GM18517 (cell line): ENCODE measurements at regions not wholly inside any gene's neighbourhood (a gene's known extent, or its start where the extent isn't known, plus 50 kb on each side); places are given as distances from the start of the nearest gene placed in this dataset.

Experiments
- ATAC-seq: cut with Tn5 transposase; IDR thresholded peaks from one replicate; pipeline ENCODE4 v1.9.1; 2021; ENCODE audit warnings: mild to moderate bottlenecking, moderate library complexity; ENCODE audit not compliant: unreplicated experiment

DNA sequence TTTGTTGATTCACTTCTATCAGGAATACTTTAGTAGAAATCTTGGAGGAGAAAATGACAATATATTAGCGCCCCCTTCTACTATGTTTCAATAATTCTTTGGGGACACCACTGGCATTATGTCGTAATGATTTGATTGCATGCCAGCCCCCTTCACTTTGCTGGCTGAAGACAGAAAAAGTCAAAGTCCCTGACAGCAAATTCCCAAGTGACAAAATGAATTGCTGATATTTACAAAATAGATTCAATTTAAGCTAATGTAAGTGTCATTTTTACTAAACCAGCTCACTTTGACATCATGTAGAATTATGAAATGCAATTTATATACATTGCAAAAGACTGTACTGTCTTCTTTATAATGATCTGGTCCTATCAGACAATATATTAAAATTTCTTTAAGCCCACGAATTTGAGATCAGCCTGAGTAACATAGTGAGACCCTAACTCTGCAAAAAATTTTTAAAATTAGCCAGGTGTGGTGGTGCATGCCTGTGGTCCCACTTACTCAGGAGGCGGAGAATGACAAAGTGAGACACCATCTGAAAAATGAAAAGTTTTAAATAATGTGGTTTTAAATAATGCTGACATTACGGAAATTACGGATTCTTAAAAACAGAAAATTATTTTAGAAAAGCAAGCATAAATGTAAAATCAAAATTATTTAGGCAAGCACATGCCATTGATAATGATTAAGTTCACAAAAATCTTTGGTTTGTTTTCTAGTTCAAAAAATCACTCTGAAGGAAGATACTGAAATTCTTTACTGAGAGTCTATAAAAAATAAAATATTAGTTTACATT is 520.1 kb upstream of the PKDCC start:
- no peak for ATAC-seq

DNA sequence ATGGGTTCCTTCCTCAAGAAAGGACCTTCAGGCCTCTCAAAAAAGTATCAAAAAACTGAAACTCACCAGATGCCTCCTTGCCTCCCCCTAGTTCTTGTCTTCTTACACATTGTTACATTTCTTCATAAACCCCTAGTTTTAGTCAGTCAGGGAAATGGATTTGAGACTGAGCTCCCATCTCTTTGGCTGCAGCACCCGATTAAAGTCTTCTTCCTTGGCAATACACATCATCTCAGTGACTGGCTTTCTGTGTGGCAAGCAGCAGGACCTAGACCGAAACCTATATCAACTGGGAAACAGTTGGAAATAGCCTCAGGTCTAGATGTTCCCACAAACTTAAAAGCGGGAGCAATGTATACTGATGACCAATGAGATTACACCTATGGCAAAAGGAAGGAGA is 512.2 kb upstream of the PKDCC start:
- ATAC-seq = no peak

DNA sequence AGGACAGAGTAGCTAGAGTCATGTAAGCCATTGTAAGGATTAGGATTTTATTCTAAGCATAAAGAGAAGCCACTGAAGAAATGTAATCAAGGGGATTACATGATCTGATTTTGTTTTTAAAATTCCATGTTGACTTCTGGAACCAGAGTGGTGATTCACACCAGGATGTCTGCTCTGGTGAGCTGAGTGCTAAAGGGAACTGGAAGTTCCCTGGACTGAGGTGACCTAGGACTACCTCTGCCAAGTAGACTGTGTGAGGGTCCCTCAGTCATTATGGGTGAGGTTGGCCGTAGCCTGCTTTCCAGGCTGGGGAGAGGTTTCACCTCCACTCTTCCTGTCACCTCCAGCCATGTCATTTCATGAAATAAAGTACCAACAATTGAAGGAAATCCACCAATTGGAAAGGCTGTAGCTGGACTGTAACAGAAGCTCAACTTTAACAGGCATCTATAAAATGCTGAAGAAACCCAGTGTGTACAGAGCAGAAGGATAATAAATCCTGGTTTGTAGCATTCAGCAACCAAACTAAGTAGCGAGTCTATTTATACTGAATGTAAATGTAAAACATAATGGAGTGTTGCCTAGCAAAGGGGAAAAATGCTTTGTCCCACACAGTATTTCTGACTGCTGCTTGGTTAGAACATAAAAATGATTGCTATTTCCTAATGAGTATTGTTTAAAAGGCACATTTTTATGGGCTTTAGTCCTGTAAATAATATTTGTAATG is 507.4 kb upstream of the PKDCC start:
- no peak for ATAC-seq

DNA sequence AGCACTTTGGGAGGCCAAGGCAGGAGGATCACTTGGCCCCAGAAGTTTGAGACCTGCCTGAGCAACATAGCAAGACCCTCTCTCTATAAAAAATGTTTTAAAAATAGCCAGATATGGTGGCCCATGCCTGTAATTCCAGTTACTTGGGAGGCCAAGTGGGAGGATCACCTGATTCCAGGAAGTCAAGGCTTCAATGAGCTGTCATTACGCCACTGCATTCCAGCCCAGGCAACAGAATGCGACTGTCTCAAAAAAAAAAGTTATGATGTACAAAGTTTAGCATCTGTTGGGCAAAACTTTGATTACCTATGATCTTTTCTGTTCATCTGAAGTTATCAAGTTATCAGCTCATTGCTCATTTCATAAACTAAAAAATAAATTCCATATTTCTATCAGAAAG is 504.1 kb upstream of the PKDCC start:
- ATAC-seq = no peak

- no peak for ATAC-seq
These were observed 503.1 kb upstream of the PKDCC start for GRCh38 chr2:41544709-41545108.

DNA sequence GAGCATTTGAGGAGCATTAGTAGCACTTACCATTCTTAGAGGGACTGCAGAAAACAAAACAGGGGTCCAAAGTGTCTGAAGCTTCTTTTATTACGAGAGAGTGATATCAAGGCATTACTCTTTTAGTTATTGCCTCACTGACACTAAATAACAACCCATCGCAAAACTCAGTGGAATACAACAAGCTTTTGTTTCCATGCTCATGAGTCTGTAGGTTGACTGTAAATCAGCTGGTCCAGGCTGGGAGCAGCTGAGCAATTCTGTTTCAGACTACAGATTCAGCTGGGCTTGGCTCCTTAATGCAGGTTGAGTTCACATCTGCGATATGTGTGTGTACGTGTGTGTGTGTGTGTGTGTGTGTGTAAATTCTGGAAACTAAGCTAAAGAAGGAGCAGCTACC is 501.8 kb upstream of the PKDCC start:
- ATAC-seq = no peak

GRCh38 chr2:41568648-41569047 is 479.2 kb upstream of the PKDCC start:
- no peak for ATAC-seq

- ATAC-seq = no peak
These were observed 475.7 kb upstream of the PKDCC start for GRCh38 chr2:41572154-41572553.

DNA sequence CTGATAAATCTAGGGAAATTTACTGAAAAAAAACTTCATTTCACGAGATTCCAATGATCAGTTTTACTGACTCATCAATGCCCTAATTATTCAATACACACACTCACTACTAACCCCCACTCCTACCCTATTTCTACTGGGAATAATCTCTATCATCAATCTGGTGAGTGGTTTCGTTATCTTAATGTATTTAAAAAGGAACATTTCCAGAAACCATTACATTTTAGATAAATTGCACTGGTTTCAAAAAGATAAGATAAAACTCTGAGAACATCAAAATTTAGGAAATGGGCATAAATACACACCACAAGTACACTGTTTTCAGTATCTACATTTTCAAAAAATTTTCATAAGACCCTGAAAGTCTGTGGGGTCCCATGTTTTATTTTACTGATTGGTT is 471.4 kb upstream of the PKDCC start:
- no peak for ATAC-seq

DNA sequence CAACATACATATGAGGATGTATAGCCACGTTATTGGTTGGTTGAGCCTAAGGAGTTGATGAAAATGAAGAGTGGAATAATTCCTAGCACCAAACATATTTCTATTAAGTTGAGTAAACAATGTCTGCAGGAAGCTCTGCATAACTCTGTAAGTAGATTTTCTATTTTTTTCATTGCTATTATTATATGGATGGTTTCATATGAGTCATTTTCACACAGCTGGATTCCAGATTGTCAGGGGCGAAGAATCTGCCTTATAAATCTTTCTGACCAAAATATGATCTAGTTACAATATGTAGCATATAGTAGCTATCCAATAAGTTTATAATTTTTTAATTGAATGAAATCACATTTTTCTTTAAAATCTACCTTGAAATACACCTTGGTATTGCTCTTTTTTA is 468.0 kb upstream of the PKDCC start:
- ATAC-seq = no peak

DNA sequence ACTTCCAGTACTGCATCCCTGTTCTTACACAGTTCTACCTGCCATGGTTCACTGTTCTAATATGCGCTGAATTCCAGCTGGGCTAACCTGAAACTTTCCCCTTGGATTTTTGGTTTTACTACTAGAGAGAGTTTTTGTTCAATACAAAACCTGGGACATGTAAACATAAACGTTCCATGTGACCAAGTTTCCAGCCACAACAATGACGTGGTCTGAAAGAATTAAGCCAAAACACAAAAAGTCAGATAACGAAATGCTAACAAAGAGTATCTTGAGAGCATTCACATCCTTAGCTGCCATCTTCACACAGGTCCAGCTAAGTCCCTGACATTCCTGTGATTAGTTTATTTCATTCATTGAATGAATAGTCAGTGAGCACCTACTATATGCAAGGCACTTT is 467.0 kb upstream of the PKDCC start:
- ATAC-seq = no peak

- ATAC-seq = no peak
These were observed 452.6 kb upstream of the PKDCC start for GRCh38 chr2:41595240-41595639.

GRCh38 chr2:41597680-41598079 is 450.1 kb upstream of the PKDCC start:
- no peak for ATAC-seq

GRCh38 chr2:41598161-41598894 is 449.5 kb upstream of the PKDCC start:
- no peak for ATAC-seq

- no peak for ATAC-seq
These were observed 447.4 kb upstream of the PKDCC start for GRCh38 chr2:41600460-41600859.

DNA sequence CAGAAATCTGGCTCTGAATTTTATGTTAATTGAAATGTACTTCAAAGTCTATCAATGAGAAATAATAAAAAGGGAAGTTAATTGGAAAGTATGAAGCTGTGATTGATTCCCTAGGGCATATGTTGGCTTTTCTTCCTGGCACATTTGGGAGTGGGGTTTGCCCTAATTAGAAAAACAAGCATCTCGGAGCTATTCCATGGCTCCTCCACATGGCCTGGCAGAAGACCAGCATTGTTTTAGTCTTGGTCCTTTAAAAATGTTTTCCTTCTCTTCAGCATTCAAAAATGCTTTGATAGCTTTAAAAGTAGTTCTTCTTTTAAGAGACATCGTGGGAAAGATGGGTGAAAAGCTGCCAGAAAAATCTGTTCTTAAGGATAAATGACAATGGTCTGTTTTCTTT is 445.5 kb upstream of the PKDCC start:
- ATAC-seq = no peak

GRCh38 chr2:41605311-41605710 is 442.5 kb upstream of the PKDCC start:
- no peak for ATAC-seq

- ATAC-seq = no peak
These were observed 441.9 kb upstream of the PKDCC start for GRCh38 chr2:41605914-41606313.

- no peak for ATAC-seq
These were observed 437.2 kb upstream of the PKDCC start for GRCh38 chr2:41610501-41611190.

- ATAC-seq = no peak
These were observed 429.1 kb upstream of the PKDCC start for GRCh38 chr2:41618754-41619153.

DNA sequence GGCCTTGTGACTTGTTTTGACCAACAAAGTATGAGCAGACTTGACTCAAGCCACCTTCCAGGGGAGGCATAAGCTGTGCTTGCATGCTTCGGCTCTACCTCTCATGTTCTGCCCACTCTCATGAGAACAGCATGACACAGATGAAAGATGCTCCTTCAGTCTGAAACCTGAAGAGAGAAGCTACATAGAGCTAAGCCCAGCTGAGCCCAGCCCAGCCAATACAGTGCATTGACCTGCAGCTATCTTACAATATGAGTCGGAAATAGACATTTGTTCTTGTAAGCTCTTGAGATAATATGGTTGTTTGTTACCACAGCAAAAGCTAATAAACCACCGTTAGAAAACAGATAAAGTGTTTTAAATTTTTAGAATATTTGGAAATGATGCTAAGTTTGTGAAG is 426.7 kb upstream of the PKDCC start:
- ATAC-seq = no peak
